Thyroid gland (tissue), 4 donors: ENCODE measurements at regions not wholly inside any gene's neighbourhood (a gene's known extent, or its start where the extent isn't known, plus 50 kb on each side); places are given as distances from the start of the nearest gene placed in this dataset.

Experiments
- CTCF ChIP-seq, 6 experiments: fragments of 200-600 bp in 3 of 6; fragments of 450-650 bp in 3 of 6; sonication (generic) in 3 of 6; IDR thresholded peaks; one replicate each; pipeline ENCODE4 v1.5.1; 2016 to 2019; ENCODE audit warnings: antibody characterized with exemption in 6 of 6, mild to moderate bottlenecking in 2 of 6, inconsistent platforms in 1 of 6, moderate library complexity in 1 of 6
- POLR2A ChIP-seq, 2 donors: fragments of 450-650 bp; IDR thresholded peaks; one replicate each; pipeline ENCODE4 v1.6.1; 2017; ENCODE audit warnings: antibody characterized with exemption in 2 of 2, mild to moderate bottlenecking in 2 of 2, moderate library complexity in 1 of 2

DNA sequence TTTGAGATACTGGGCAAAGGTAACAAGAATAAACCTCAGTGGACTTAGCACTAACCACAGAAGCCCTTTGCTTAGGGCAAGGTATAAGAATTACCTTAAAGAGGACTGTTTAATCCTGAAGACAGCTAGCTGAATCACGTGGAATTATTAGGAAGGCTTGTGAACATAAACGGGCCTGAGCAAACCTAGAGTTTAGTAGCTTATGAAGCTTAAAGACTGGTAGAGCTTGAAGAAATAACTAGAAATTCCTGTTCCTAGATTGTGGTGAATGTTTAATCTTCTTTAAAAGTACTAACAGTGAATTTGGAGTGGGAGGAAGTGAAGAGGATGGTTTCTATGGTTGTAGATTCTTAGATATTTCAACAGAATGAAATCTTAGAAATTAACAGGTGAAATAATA, 428.9 kb upstream of the THRB start:
- TF ChIP-seq CTCF (IDR thresholded peaks at IDR 0.05) (no peak), POLR2A (IDR thresholded peaks at IDR 0.05) (no peak)
